CD14-positive monocyte (primary cell): ENCODE measurements at regions not wholly inside any gene's neighbourhood (a gene's known extent, or its start where the extent isn't known, plus 50 kb on each side); places are given as distances from the start of the nearest gene placed in this dataset.

Source experiments
- DNase-seq, 3 donors: peaks; one replicate each; pipeline ENCODE4 v3.0.0-alpha.2; 2011 to 2022
- H2AFZ ChIP-seq: 2 replicates; pipeline ENCODE4 v1.6.0; 2012; ENCODE audit warnings: mild to moderate bottlenecking, low read depth, low read length, inconsistent platforms; ENCODE audit not compliant: insufficient read depth, poor library complexity, severe bottlenecking
- H3K27ac ChIP-seq, 2 donors: 1 replicate in 1 of 2; 2 replicates in 1 of 2; pipeline ENCODE4 v1.5.1; 2012 to 2013; ENCODE audit warnings: low read length in 2 of 2, control low read depth in 1 of 2, inconsistent platforms in 1 of 2, low read depth in 1 of 2, mild to moderate bottlenecking in 1 of 2
- H3K27me3 ChIP-seq, 2 donors: one replicate each; pipeline versions ENCODE4 v1.6.0 to v1.6.1; 2011 to 2013; ENCODE audit warnings: low read length in 2 of 2; ENCODE audit not compliant: control insufficient read depth in 2 of 2, insufficient read depth in 2 of 2
- H3K36me3 ChIP-seq, 2 donors: replicated peaks in 1 of 2; 1 replicate in 1 of 2; 2 replicates in 1 of 2; pipeline versions ENCODE4 v1.5.1 to v1.6.1; 2012 to 2013; ENCODE audit warnings: low read length in 2 of 2, control low read depth in 1 of 2, inconsistent platforms in 1 of 2, mild to moderate bottlenecking in 1 of 2; ENCODE audit not compliant: insufficient read depth in 2 of 2, control insufficient read depth in 1 of 2
- H3K4me1 ChIP-seq, 2 donors: 1 replicate in 1 of 2; 2 replicates in 1 of 2; pipeline versions ENCODE4 v1.5.1 to v1.6.1; 2012 to 2013; ENCODE audit warnings: low read length in 2 of 2, control low read depth in 1 of 2, inconsistent platforms in 1 of 2, mild to moderate bottlenecking in 1 of 2, moderate library complexity in 1 of 2; ENCODE audit not compliant: insufficient read depth in 2 of 2, control insufficient read depth in 1 of 2
- H3K4me2 ChIP-seq: replicated peaks from 2 replicates; pipeline ENCODE3; 2012; ENCODE audit warnings: low read length, moderate library complexity, mild to moderate bottlenecking; ENCODE audit not compliant: poor library complexity, severe bottlenecking; ENCODE audit errors: extremely low read depth
- H3K4me3 ChIP-seq, 3 experiments: fragments of 200-600 bp in 1 of 3; sonication (generic) in 1 of 3; replicated peaks in 1 of 3; 1 replicate in 2 of 3; 2 replicates in 1 of 3; pipeline ENCODE4 v1.5.1; 2011 to 2013; ENCODE audit warnings: low read length in 3 of 3, mild to moderate bottlenecking in 3 of 3, control low read depth in 2 of 3, low read depth in 2 of 3, inconsistent platforms in 1 of 3, moderate library complexity in 1 of 3
- H3K79me2 ChIP-seq: 2 replicates; pipeline ENCODE4 v1.6.0; 2012; ENCODE audit warnings: mild to moderate bottlenecking, control low read depth, inconsistent platforms, low read length, moderate library complexity; ENCODE audit not compliant: insufficient read depth
- H3K9ac ChIP-seq: 2 replicates; pipeline ENCODE4 v1.6.0; 2017; ENCODE audit warnings: low read length, mild to moderate bottlenecking; ENCODE audit not compliant: insufficient read depth, poor library complexity, severe bottlenecking
- H3K9me3 ChIP-seq, 2 donors: replicated peaks in 1 of 2; 1 replicate in 1 of 2; 2 replicates in 1 of 2; pipeline versions ENCODE4 v1.5.1 to v1.6.1; 2012 to 2013; ENCODE audit warnings: low read length in 2 of 2, control low read depth in 1 of 2; ENCODE audit not compliant: control insufficient read depth in 1 of 2, insufficient read depth in 1 of 2
- H4K20me1 ChIP-seq: 2 replicates; pipeline ENCODE4 v1.6.0; 2012; ENCODE audit warnings: mild to moderate bottlenecking, low read length, control low read depth, moderate library complexity; ENCODE audit not compliant: insufficient read depth
- H3K27ac Mint-ChIP-seq, 7 donors: one replicate each; pipeline ENCODE4 v1.8.0; 2020; ENCODE audit warnings: mild to moderate bottlenecking in 7 of 7, mixed read lengths in 7 of 7, moderate library complexity in 6 of 7, inconsistent platforms in 2 of 7
- H3K27me3 Mint-ChIP-seq, 3 donors: one replicate each; pipeline ENCODE4 v1.8.0; 2021 to 2022; ENCODE audit warnings: low read depth in 3 of 3, mild to moderate bottlenecking in 3 of 3, mixed read lengths in 3 of 3, moderate library complexity in 3 of 3, inconsistent platforms in 1 of 3
- H3K36me3 Mint-ChIP-seq, 2 donors: one replicate each; pipeline ENCODE4 v1.8.0; 2020; ENCODE audit warnings: mixed read lengths in 2 of 2, inconsistent platforms in 1 of 2, mild to moderate bottlenecking in 1 of 2
- H3K4me1 Mint-ChIP-seq: one replicate; pipeline ENCODE4 v1.8.0; 2020; ENCODE audit warnings: mild to moderate bottlenecking, mixed read lengths
- H3K4me3 Mint-ChIP-seq, 2 donors: one replicate each; pipeline ENCODE4 v1.8.0; 2020; ENCODE audit warnings: mild to moderate bottlenecking in 2 of 2, mixed read lengths in 2 of 2, moderate library complexity in 1 of 2
- H3K9me3 Mint-ChIP-seq, 7 donors: one replicate each; pipeline ENCODE4 v1.8.0; 2020 to 2022; ENCODE audit warnings: mixed read lengths in 7 of 7, mild to moderate bottlenecking in 6 of 7, moderate library complexity in 6 of 7, inconsistent platforms in 2 of 7
- CTCF ChIP-seq: fragments of 200-600 bp; IDR thresholded peaks from one replicate; pipeline ENCODE4 v1.8.0; 2022; ENCODE audit warnings: antibody characterized with exemption, mild to moderate bottlenecking
- WGBS: methylation state at CpG from one replicate; pipeline ENCODE4 v1.1.5; 2013; ENCODE audit warnings: missing lambda C conversion rate; ENCODE audit not compliant: insufficient coverage; 5-methylcytosine and 5-hydroxymethylcytosine counted together
- intact Hi-C, 2 donors: fragments of 100-400 bp; cut with micrococcal nuclease; formaldehyde crosslinking; loops; one replicate each; pipeline versions ENCODE4 v1.15.0 to v1.15.1; 2023

- intact Hi-C loops = no loop called here
- no peaks in the 10 kb centered on the region for H3K4me1 ChIP-seq
- no peak overlapping the region for H3K27ac ChIP-seq
- H3K79me2 ChIP-seq = no peaks in the 10 kb centered on the region
- Mint-ChIP-seq H3K27ac (no peak overlapping the region), H3K36me3 (no peaks in the 10 kb centered on the region), H3K4me3 (no peak overlapping the region), H3K4me1 (no peaks in the 10 kb centered on the region), H3K27me3 (peaks cover 0 to 3% (median 0%) of the 10 kb centered on the region in 3 donors), H3K9me3 (peaks cover 0 to 2% (median 0%) of the 10 kb centered on the region in 7 donors)
- H2AFZ ChIP-seq = no peak overlapping the region
- H3K27me3 ChIP-seq = no peaks in the 10 kb centered on the region
- TF ChIP-seq CTCF = no peak
- no peaks in the 10 kb centered on the region for H3K9me3 ChIP-seq
- no peaks in the 10 kb centered on the region for H3K36me3 ChIP-seq
- H3K4me3 ChIP-seq = no peak overlapping the region
- no peak for DNase-seq
- no peaks in the 10 kb centered on the region for H4K20me1 ChIP-seq
- no peak overlapping the region for H3K4me2 ChIP-seq
- H3K9ac ChIP-seq = no peak overlapping the region
Measured at GRCh38 chr11:127648583-127648982, 648.0 kb upstream of the KIRREL3 start.

GRCh38 chr11:127644366-127644765 is 643.8 kb upstream of the KIRREL3 start:
- no peak overlapping the region for H3K4me3 Mint-ChIP-seq
- H3K27ac ChIP-seq = no peak overlapping the region
- H4K20me1 ChIP-seq = no peaks in the 10 kb centered on the region
- H3K27ac Mint-ChIP-seq = no peak overlapping the region
- H3K4me2 ChIP-seq = no peak overlapping the region
- H3K36me3 Mint-ChIP-seq = no peaks in the 10 kb centered on the region
- H3K36me3 ChIP-seq = no peaks in the 10 kb centered on the region
- H3K27me3 ChIP-seq = no peaks in the 10 kb centered on the region
- no peak for TF ChIP-seq CTCF
- H3K9me3 ChIP-seq = no peaks in the 10 kb centered on the region
- H3K4me3 ChIP-seq = no peak overlapping the region
- no peak overlapping the region for H2AFZ ChIP-seq
- peaks cover 0 to 3% (median 0%) of the 10 kb centered on the region in 3 donors for H3K27me3 Mint-ChIP-seq
- H3K9me3 Mint-ChIP-seq = peaks cover 0 to 2% (median 0%) of the 10 kb centered on the region in 7 donors
- H3K4me1 ChIP-seq = no peaks in the 10 kb centered on the region
- intact Hi-C loops = no loop called here
- no CpG with 5 or more reads among the region's 4 CpGs for WGBS
- no peak for DNase-seq
- no peaks in the 10 kb centered on the region for H3K4me1 Mint-ChIP-seq
- no peak overlapping the region for H3K9ac ChIP-seq
- no peaks in the 10 kb centered on the region for H3K79me2 ChIP-seq
